Kidney epithelial cell (primary cell): ENCODE measurements at regions not wholly inside any gene's neighbourhood (a gene's known extent, or its start where the extent isn't known, plus 50 kb on each side); places are given as distances from the start of the nearest gene placed in this dataset.
A peak's percentile ranks its signal among the peaks of the same experiment; 100 is the strongest.

Experiments used
- DNase-seq: peaks from one replicate; pipeline ENCODE4 v3.0.0-alpha.2; 2010; ENCODE audit warnings: low read depth
- H3K27me3 ChIP-seq: 2 replicates; pipeline ENCODE4 v1.6.0; 2011; ENCODE audit warnings: low read length; ENCODE audit not compliant: control insufficient read depth, insufficient read depth
- H3K36me3 ChIP-seq: 2 replicates; pipeline ENCODE4 v1.5.1; 2011; ENCODE audit warnings: low read length; ENCODE audit not compliant: control insufficient read depth, insufficient read depth
- H3K4me3 ChIP-seq: 2 replicates; pipeline ENCODE4 v1.5.1; 2011; ENCODE audit warnings: low read depth, mild to moderate bottlenecking, control low read depth, low read length
- TF ChIP-seq, protein P1 (sequence below): IDR thresholded peaks from 2 replicates; pipeline ENCODE4 v1.5.1; 2011; ENCODE audit warnings: mild to moderate bottlenecking, moderate library complexity, low read length, control low read depth, inconsistent platforms; ENCODE audit not compliant: insufficient read depth, poor library complexity, severe bottlenecking

DNA sequence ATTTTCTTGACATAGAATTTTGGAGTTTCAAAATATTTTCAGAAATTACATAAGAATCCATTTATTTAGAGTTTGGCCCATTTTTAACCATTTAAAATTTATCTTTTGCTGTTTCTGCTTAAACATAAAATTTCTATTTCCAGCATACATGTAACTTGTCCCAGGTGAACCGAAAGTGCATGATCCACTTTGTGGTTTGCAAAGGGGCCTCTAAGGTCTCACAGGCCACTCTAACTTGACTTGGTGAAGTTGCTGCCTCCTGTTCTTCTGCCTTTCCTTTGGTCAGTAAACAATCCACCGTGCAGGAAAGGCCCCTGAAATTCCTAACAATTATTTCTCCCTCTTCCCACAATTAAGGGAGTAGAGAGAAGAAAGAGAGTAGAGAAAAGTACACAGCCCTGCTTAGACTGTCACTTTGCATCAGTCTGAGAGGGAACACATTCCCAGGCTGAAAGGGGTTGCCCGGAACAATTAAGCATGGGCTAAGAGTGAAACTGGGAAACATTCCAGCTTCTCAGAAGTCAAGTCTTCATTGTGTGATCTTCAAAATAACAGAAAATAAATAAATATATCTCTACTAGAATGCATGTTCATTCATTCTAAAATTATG lies 79.5 kb upstream of the SEMA3A start:
- Histone ChIP-seq H3K27me3 (no peaks in the 10 kb centered on the region), H3K36me3 (no peaks in the 10 kb centered on the region), H3K4me3 (no peak overlapping the region)
- no peak for DNase-seq
- TF ChIP-seq, protein P1, sequence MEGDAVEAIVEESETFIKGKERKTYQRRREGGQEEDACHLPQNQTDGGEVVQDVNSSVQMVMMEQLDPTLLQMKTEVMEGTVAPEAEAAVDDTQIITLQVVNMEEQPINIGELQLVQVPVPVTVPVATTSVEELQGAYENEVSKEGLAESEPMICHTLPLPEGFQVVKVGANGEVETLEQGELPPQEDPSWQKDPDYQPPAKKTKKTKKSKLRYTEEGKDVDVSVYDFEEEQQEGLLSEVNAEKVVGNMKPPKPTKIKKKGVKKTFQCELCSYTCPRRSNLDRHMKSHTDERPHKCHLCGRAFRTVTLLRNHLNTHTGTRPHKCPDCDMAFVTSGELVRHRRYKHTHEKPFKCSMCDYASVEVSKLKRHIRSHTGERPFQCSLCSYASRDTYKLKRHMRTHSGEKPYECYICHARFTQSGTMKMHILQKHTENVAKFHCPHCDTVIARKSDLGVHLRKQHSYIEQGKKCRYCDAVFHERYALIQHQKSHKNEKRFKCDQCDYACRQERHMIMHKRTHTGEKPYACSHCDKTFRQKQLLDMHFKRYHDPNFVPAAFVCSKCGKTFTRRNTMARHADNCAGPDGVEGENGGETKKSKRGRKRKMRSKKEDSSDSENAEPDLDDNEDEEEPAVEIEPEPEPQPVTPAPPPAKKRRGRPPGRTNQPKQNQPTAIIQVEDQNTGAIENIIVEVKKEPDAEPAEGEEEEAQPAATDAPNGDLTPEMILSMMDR = no peak

DNA sequence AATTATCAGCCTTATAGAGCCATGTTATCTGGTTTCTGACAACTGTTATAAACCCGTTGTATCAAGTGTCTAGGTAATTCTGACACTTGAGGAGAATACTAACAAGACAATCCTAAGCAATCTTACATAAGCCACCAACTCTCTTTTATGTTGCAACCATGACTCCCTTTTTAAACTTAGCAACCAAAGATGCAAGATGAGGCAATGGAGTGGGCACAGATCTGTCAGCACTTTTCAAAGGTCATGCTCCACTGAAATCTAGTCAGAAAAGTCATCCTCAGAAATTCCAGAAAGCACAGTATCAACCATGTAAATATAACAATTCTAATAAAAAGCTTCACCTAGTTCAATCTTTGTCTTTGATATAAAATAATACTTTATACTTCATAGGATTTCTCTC lies 77.0 kb upstream of the SEMA3A start:
- H3K27me3 ChIP-seq = no peaks in the 10 kb centered on the region
- no peaks in the 10 kb centered on the region for H3K36me3 ChIP-seq
- peak; percentile 29 for DNase-seq
- TF ChIP-seq, protein P1 = no peak
- H3K4me3 ChIP-seq = no peak overlapping the region

DNA sequence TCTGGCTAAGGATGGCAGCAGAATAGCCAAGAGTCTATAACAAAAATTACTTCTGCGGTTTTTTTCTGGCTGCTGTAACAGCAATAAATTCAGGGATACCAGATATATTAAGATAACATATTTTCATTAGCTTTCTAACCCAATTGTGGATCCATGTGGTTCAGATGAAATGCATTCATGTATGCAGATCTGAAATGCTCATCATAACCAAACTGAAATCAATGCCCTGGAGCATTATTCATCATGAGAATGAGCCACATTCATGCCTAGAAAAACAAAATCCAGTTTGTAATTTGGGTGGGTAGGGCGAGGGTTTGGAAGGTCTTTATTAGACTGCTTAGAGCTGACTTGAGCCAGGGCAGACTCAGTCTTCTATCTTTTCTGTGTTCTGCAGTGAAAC lies 69.8 kb upstream of the SEMA3A start:
- DNase-seq = no peak
- Histone ChIP-seq H3K27me3 (no peaks in the 10 kb centered on the region), H3K36me3 (no peaks in the 10 kb centered on the region), H3K4me3 (no peak overlapping the region)
- TF ChIP-seq, protein P1 = no peak

DNA sequence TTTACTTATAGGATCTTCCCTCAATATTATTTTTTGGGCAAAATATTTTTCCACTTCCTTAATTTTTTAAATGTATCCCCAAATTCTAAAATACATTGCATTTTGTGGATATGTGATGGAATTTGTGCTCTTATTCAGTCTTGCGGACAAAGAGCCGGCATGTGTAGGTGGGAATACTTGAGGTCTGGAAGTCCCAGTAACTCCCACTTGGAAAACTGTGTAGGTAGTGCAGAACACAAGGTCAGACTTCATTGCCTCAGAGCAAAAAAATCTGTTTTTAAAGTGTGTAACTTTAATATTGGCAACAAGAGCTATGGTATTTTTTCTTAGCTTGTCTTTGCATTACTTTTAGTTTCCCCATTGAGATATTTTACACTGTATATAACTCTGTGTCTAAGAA lies 68.5 kb upstream of the SEMA3A start:
- TF ChIP-seq, protein P1 = no peak
- DNase-seq = no peak
- no peaks in the 10 kb centered on the region for H3K36me3 ChIP-seq
- H3K27me3 ChIP-seq = no peaks in the 10 kb centered on the region
- H3K4me3 ChIP-seq = no peak overlapping the region

DNA sequence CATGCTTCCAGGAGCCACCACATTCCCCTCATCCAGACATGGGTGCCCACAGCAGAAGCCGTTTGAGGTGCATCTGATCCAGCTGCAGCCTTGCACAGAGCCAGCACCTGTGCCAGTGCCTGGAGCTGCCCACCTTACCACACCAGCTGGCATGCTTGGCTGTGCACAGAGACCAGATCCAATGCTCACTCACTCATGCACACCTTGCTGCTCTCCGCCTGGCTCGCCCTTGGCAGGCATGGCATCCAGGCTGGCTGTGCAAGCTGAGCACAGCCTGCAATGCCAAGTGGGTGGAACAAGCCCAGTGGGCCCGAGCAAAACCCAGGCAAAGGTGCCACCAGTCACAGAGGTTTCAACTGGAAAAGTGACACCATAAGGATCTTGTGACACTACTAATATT lies 66.9 kb upstream of the SEMA3A start:
- Histone ChIP-seq H3K36me3 (no peaks in the 10 kb centered on the region), H3K4me3 (no peak overlapping the region), H3K27me3 (no peaks in the 10 kb centered on the region)
- DNase-seq = no peak
- TF ChIP-seq, protein P1 = no peak

DNA sequence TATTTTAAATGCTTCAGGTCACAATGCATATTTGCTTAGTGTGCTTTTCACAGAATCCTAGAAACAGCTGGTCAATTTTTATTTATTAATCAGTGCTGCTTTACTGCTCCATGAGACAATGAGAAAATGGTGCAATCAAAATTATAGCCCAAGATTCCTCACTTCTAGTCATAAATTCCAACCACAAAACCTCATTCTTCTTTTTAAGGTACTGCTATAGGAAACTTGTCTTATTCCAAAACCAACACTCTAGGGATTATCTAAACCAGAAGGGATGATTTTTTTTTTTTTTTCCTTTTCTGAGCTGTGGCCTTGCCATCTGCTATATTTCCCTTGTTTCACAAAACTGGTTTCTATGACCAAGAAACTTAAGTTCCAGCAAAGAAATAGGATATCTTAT lies 64.0 kb upstream of the SEMA3A start:
- Histone ChIP-seq H3K27me3 (no peaks in the 10 kb centered on the region), H3K4me3 (no peak overlapping the region), H3K36me3 (no peaks in the 10 kb centered on the region)
- DNase-seq = no peak
- TF ChIP-seq, protein P1 = no peak
